Fibroblast of lung (primary cell): ENCODE measurements at regions not wholly inside any gene's neighbourhood (a gene's known extent, or its start where the extent isn't known, plus 50 kb on each side); places are given as distances from the start of the nearest gene placed in this dataset.

ENCODE experiments used
- DNase-seq, 2 donors: peaks; one replicate each; pipeline versions ENCODE4 v3.0.0 to v3.0.0-alpha.2; 2010; ENCODE audit warnings: low read depth in 2 of 2
- H2AFZ ChIP-seq: 2 replicates; pipeline ENCODE4 v1.5.1; 2012; ENCODE audit warnings: low read length, control low read depth, inconsistent platforms
- H3K27ac ChIP-seq: 2 replicates; pipeline ENCODE4 v1.5.1; 2011; ENCODE audit warnings: low read length, control low read depth; ENCODE audit not compliant: insufficient read depth
- H3K27me3 ChIP-seq: 2 replicates; pipeline ENCODE4 v1.5.1; 2011; ENCODE audit warnings: mild to moderate bottlenecking, low read length; ENCODE audit not compliant: control insufficient read depth, insufficient read depth
- H3K36me3 ChIP-seq: 2 replicates; pipeline ENCODE4 v1.5.1; 2011; ENCODE audit warnings: low read length; ENCODE audit not compliant: control insufficient read depth, insufficient read depth
- H3K4me1 ChIP-seq: 2 replicates; pipeline ENCODE4 v1.5.1; 2011; ENCODE audit warnings: low read length; ENCODE audit not compliant: control insufficient read depth, insufficient read depth; ENCODE audit errors: extremely low read depth
- H3K4me2 ChIP-seq: 2 replicates; pipeline ENCODE4 v1.5.1; 2011; ENCODE audit warnings: low read length, control low read depth; ENCODE audit not compliant: insufficient read depth; ENCODE audit errors: extremely low read depth
- H3K4me3 ChIP-seq, 4 experiments: fragments of 200-600 bp in 1 of 4; sonication (generic) in 1 of 4; replicated peaks in 1 of 4; 2 replicates each; pipeline ENCODE4 v1.5.1; 2011 to 2016; ENCODE audit warnings: low read length in 4 of 4, low read depth in 3 of 4, mild to moderate bottlenecking in 3 of 4, control low read depth in 2 of 4, inconsistent platforms in 1 of 4, mixed read lengths in 1 of 4; ENCODE audit not compliant: insufficient read depth in 1 of 4; ENCODE audit errors: control extremely low read depth in 1 of 4
- H3K79me2 ChIP-seq: 2 replicates; pipeline ENCODE4 v1.5.1; 2012; ENCODE audit warnings: mild to moderate bottlenecking, low read length, inconsistent platforms; ENCODE audit not compliant: control insufficient read depth, insufficient read depth
- H3K9ac ChIP-seq: 2 replicates; pipeline ENCODE4 v1.5.1; 2011; ENCODE audit warnings: mild to moderate bottlenecking, low read length, control low read depth; ENCODE audit not compliant: insufficient read depth
- H3K9me3 ChIP-seq: 2 replicates; pipeline ENCODE4 v1.5.1; 2012; ENCODE audit warnings: low read depth, low read length; ENCODE audit not compliant: control insufficient read depth, insufficient read depth
- H4K20me1 ChIP-seq: 2 replicates; pipeline ENCODE4 v1.5.1; 2011; ENCODE audit warnings: low read length; ENCODE audit not compliant: control insufficient read depth, insufficient read depth; ENCODE audit errors: extremely low read depth
- CTCF ChIP-seq, 2 donors: IDR thresholded peaks in 1 of 2; conservative IDR thresholded peaks in 1 of 2; 1 replicate in 1 of 2; 2 replicates in 1 of 2; pipeline ENCODE4 v1.5.1; 2011 to 2012; ENCODE audit warnings: low read length in 2 of 2, control low read depth in 1 of 2, inconsistent platforms in 1 of 2, low read depth in 1 of 2, mild to moderate bottlenecking in 1 of 2
- EZH2 ChIP-seq: IDR thresholded peaks from 2 replicates; pipeline ENCODE4 v1.5.1; 2012; ENCODE audit warnings: low read length, control low read depth, mild to moderate bottlenecking; ENCODE audit errors: missing control alignments

- no peaks in the 10 kb centered on the region for H3K79me2 ChIP-seq
- H2AFZ ChIP-seq: no peak overlapping the region
- no peak for DNase-seq
- TF ChIP-seq EZH2 (no peak), CTCF (conservative IDR thresholded peaks at IDR 0.05 in 1 of 2, IDR thresholded peaks at IDR 0.05 in 1 of 2; ENCODE audit: low read depth in 1 of 2, low read length in 2 of 2) (no peak)
- H3K27ac ChIP-seq: no peak overlapping the region
- H4K20me1 ChIP-seq: no peaks in the 10 kb centered on the region
- H3K9ac ChIP-seq: no peak overlapping the region
- H3K36me3 ChIP-seq: no peaks in the 10 kb centered on the region
- H3K4me2 ChIP-seq: no peak overlapping the region
- no peaks in the 10 kb centered on the region for H3K9me3 ChIP-seq
- no peaks in the 10 kb centered on the region for H3K4me1 ChIP-seq
- no peak overlapping the region for H3K4me3 ChIP-seq
- H3K27me3 ChIP-seq: no peaks in the 10 kb centered on the region
Measured at GRCh38 chr9:28163619-28164018, 590.3 kb upstream of the C9orf72 start.

- no peak overlapping the region for H3K27ac ChIP-seq
- TF ChIP-seq CTCF (conservative IDR thresholded peaks at IDR 0.05 in 1 of 2, IDR thresholded peaks at IDR 0.05 in 1 of 2; ENCODE audit: low read depth in 1 of 2, low read length in 2 of 2): no peak
- no peak for TF ChIP-seq EZH2
- H3K36me3 ChIP-seq: no peaks in the 10 kb centered on the region
- no peak overlapping the region for H3K4me2 ChIP-seq
- H3K27me3 ChIP-seq: no peaks in the 10 kb centered on the region
- no peaks in the 10 kb centered on the region for H4K20me1 ChIP-seq
- H3K9me3 ChIP-seq: no peaks in the 10 kb centered on the region
- H3K4me3 ChIP-seq: no peak overlapping the region
- DNase-seq: no peak
- no peaks in the 10 kb centered on the region for H3K79me2 ChIP-seq
- no peaks in the 10 kb centered on the region for H3K4me1 ChIP-seq
- no peak overlapping the region for H2AFZ ChIP-seq
- no peak overlapping the region for H3K9ac ChIP-seq
Measured at GRCh38 chr9:28166179-28166578, 592.9 kb upstream of the C9orf72 start.

GRCh38 chr9:28177142-28177541 is 603.9 kb upstream of the C9orf72 start:
- TF ChIP-seq CTCF (conservative IDR thresholded peaks at IDR 0.05 in 1 of 2, IDR thresholded peaks at IDR 0.05 in 1 of 2; ENCODE audit: low read depth in 1 of 2, low read length in 2 of 2): no peak
- no peak for TF ChIP-seq EZH2
- H2AFZ ChIP-seq: no peak overlapping the region
- DNase-seq: no peak
- no peak overlapping the region for H3K4me2 ChIP-seq
- H3K27ac ChIP-seq: no peak overlapping the region
- no peaks in the 10 kb centered on the region for H3K9me3 ChIP-seq
- no peaks in the 10 kb centered on the region for H3K79me2 ChIP-seq
- H4K20me1 ChIP-seq: no peaks in the 10 kb centered on the region
- H3K4me3 ChIP-seq: no peak overlapping the region
- H3K4me1 ChIP-seq: no peaks in the 10 kb centered on the region
- no peaks in the 10 kb centered on the region for H3K27me3 ChIP-seq
- no peaks in the 10 kb centered on the region for H3K36me3 ChIP-seq
- H3K9ac ChIP-seq: no peak overlapping the region
